ENCODE measurements at regions not wholly inside any gene's neighbourhood (a gene's known extent, or its start where the extent isn't known, plus 50 kb on each side); places are given as distances from the start of the nearest gene placed in this dataset.
A peak's percentile ranks its signal among the peaks of the same experiment; 100 is the strongest.

GRCh38 chr11:81497202-81497804 is 1236.4 kb downstream of the FAM181B start:
- TF ChIP-seq POLR2A (IDR thresholded peaks at IDR 0.05) (no peak), EP300 (IDR thresholded peaks at IDR 0.05) (no peak), CTCF (IDR thresholded peaks at IDR 0.05) (peak in 1 of 3 donors; percentile 9)
